H1 (cell line): ENCODE measurements at regions not wholly inside any gene's neighbourhood (a gene's known extent, or its start where the extent isn't known, plus 50 kb on each side); places are given as distances from the start of the nearest gene placed in this dataset.

ENCODE experiments used
- CBX8 ChIP-seq: fragments of 300-800, 300-1000 bp; sonication (generic); IDR thresholded peaks from 2 replicates; pipeline ENCODE4 v1.7.1; 2016; ENCODE audit warnings: low read depth, low read length, borderline replicate concordance
- CHD2 ChIP-seq: IDR thresholded peaks from 2 replicates; pipeline ENCODE4 v1.6.1; 2012; ENCODE audit warnings: low read length, improper control_type of control experiment
- SP1 ChIP-seq: IDR thresholded peaks from 2 replicates; pipeline ENCODE4 v1.6.1; 2011; ENCODE audit warnings: low read depth, low read length
- YY1 ChIP-seq: IDR thresholded peaks from 2 replicates; pipeline ENCODE4 v1.6.1; 2011; ENCODE audit warnings: low read depth, mild to moderate bottlenecking, low read length
- TF ChIP-seq, protein P1 (sequence below): IDR thresholded peaks from 2 replicates; pipeline ENCODE4 v1.6.1; 2011; ENCODE audit warnings: low read length, improper control_type of control experiment

DNA sequence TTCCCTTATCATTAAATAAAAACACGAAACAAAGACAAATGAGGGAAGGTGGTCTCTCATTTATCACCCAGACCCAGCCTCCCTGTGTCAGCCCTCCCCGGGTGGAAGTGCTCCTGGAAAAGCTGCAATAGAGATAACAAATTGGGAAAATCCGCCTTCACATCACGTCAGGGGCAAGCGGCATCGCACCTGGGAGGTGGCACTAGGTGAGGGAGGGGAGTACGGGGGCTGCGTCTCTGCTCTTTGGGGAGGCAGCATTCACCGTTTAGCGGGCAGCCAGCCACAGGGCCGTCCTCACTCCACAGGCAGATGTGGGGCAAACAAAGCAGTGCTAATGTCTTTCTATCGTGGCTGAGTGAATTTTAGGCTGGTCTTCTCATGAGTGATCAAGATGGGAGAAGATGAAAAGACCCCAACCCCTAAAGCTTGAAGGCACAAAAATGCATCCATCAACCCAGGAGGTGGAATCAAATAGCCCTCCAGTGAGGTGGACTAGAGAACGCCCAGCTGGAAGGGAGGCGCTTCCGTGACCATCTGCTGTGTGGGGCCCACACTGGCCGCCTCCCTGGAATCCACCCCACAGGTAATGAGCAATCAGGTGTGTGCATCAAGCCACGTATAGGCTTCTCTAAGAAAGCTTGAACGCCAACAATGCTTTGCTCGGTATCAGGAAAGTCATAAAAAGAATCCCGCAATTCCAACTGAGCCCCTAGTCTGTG is 629.5 kb downstream of the BRD1 start (continued):
- no peak for TF ChIP-seq CBX8
- TF ChIP-seq CHD2: no peak
- TF ChIP-seq, protein P1, sequence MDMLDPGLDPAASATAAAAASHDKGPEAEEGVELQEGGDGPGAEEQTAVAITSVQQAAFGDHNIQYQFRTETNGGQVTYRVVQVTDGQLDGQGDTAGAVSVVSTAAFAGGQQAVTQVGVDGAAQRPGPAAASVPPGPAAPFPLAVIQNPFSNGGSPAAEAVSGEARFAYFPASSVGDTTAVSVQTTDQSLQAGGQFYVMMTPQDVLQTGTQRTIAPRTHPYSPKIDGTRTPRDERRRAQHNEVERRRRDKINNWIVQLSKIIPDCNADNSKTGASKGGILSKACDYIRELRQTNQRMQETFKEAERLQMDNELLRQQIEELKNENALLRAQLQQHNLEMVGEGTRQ: no peak
- no peak for TF ChIP-seq YY1
- TF ChIP-seq SP1: no peak
